Coronary artery (tissue), 2 donors: ENCODE measurements at regions not wholly inside any gene's neighbourhood (a gene's known extent, or its start where the extent isn't known, plus 50 kb on each side); places are given as distances from the start of the nearest gene placed in this dataset.

Source experiments
- DNase-seq: peaks from one replicate; pipeline ENCODE4 v3.0.0-alpha.2; 2017; ENCODE audit warnings: low spot score
- H3K27ac ChIP-seq, 2 donors: fragments of 200-600 bp; sonication (generic); one replicate each; pipeline ENCODE4 v1.5.1; 2016 to 2019
- H3K4me3 ChIP-seq: fragments of 200-600 bp; sonication (generic); 2 replicates; pipeline ENCODE4 v1.5.1; 2016; ENCODE audit warnings: mild to moderate bottlenecking, moderate library complexity
- CTCF ChIP-seq: fragments of 200-600 bp; sonication (generic); IDR thresholded peaks from one replicate; pipeline ENCODE4 v1.5.1; 2019; ENCODE audit warnings: antibody characterized with exemption

- DNase-seq, result no peak
- TF ChIP-seq CTCF, result no peak
- Histone ChIP-seq H3K27ac (peak overlapping the region in 1 of 2 donors; percentile 69), H3K4me3 (no peak overlapping the region)
Measured at GRCh38 chr17:77466596-77467223, 325.9 kb downstream of the SEC14L1 start.

- DNase-seq, result no peak
- Histone ChIP-seq H3K4me3 (no peak overlapping the region), H3K27ac (peak overlapping the region in 1 of 2 donors; percentile 69)
- no peak for TF ChIP-seq CTCF
Measured at GRCh38 chr17:77467521-77467920, 326.8 kb downstream of the SEC14L1 start.

DNA sequence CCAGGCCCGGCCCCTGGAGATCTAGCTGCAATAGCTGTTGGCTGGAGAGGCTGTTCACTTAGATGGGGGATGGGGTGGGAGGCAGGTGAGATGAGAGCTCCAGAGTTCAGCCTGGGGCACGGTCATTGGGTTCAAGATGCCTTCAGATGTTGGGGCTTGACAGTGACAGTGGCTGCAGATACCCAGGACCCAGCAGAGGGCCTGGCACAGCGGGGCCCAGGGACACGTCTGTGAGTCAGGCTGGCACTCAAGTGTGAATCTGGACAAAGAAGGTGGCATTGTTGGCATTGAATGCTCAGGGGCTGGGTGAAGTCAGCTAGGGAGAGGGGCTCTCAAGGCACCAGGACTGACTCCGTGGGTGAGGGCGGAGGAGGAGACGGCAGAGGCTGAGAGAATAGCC, 328.1 kb downstream of the SEC14L1 start:
- Histone ChIP-seq H3K27ac (no peak overlapping the region), H3K4me3 (no peak overlapping the region)
- no peak for TF ChIP-seq CTCF
- no peak for DNase-seq

DNA sequence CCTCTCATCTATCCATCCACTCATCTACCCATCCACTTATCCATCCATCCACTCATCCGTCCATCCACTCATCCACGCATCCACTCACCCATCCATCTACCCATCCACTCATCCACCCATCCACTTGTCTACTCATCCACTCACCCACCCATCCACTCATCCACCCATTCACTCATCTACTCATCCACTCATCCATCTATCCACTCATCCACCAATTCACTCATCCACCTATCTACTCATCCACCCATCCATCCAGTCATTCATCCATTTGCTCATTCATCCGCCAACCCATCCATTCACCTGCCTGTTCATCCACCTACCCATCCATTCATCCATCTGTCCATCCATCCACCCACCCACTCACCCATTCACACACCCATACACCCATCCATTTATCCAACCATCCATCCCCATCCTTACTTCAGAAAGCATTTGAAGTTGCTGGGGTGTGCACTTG, 329.6 kb downstream of the SEC14L1 start:
- TF ChIP-seq CTCF, result no peak
- peak overlapping the region in 1 of 2 donors; percentile 19 for H3K27ac ChIP-seq
- no peak for DNase-seq
- no peak overlapping the region for H3K4me3 ChIP-seq

- no peak for TF ChIP-seq CTCF
- DNase-seq, result no peak
- H3K4me3 ChIP-seq, result no peak overlapping the region
- peak overlapping the region; percentile 16 to 55 for H3K27ac ChIP-seq
Measured at GRCh38 chr17:77470800-77471733, 330.3 kb downstream of the SEC14L1 start.

DNA sequence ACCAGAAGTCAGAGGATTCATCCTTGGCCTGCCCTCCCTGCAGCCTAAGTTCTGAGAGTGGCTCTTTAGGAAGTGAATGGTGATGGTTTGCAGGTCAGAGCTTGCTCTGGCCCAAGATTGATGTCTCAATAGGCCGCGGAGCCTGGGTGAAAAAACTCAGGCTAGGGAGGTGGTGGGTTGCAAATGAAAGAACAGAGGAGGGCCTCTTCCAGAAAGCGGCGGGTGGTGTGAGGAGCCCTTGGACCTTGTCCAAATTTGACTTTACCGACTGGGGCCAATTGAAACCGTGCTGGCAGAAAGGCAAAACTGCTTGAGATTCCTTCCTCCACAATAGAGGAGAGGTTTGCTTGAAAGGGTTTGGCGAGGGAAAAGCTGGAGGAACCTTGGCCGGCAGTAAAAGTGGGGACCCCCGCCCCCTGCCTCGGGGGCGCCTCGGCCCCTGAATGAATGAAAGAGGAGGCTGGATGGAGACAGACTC, 331.3 kb downstream of the SEC14L1 start:
- no peak for DNase-seq
- Histone ChIP-seq H3K4me3 (no peak overlapping the region), H3K27ac (peak overlapping the region; percentile 13 to 55)
- no peak for TF ChIP-seq CTCF
